ACC112 (cell line): ENCODE measurements at regions not wholly inside any gene's neighbourhood (a gene's known extent, or its start where the extent isn't known, plus 50 kb on each side); places are given as distances from the start of the nearest gene placed in this dataset.

ENCODE experiments used
- H2AFZ ChIP-seq: fragments of 200-600 bp; sonication (generic); one replicate; pipeline ENCODE4 v1.6.0; 2017; ENCODE audit warnings: antibody characterized with exemption, low read length; ENCODE audit not compliant: unreplicated experiment
- H3K27ac ChIP-seq: fragments of 200-600 bp; sonication (generic); 2 replicates; pipeline ENCODE4 v1.5.1; 2014; ENCODE audit warnings: low read depth, mild to moderate bottlenecking, antibody characterized with exemption, low read length, moderate library complexity
- H3K27me3 ChIP-seq: fragments of 200-600 bp; sonication (generic); 2 replicates; pipeline ENCODE4 v1.6.1; 2014; ENCODE audit warnings: mild to moderate bottlenecking, antibody characterized with exemption, low read length, moderate library complexity, mixed read lengths; ENCODE audit not compliant: insufficient read depth
- H3K36me3 ChIP-seq: fragments of 200-600 bp; sonication (generic); 2 replicates; pipeline ENCODE4 v1.6.1; 2016; ENCODE audit warnings: mild to moderate bottlenecking, antibody characterized with exemption, low read length, moderate library complexity, mixed read lengths; ENCODE audit not compliant: insufficient read depth
- H3K4me1 ChIP-seq: fragments of 200-600 bp; sonication (generic); one replicate; pipeline ENCODE4 v1.6.1; 2016; ENCODE audit warnings: low read length, mixed read lengths; ENCODE audit not compliant: insufficient read depth, unreplicated experiment, control insufficient read depth
- H3K4me3 ChIP-seq: fragments of 200-600 bp; sonication (generic); 2 replicates; pipeline ENCODE4 v1.5.1; 2014; ENCODE audit warnings: mild to moderate bottlenecking, low read depth, low read length
- H3K79me2 ChIP-seq: fragments of 200-600 bp; sonication (generic); one replicate; pipeline ENCODE4 v1.6.0; 2016; ENCODE audit warnings: low read length; ENCODE audit not compliant: control insufficient read depth, unreplicated experiment, insufficient read depth

- Histone ChIP-seq H3K27me3 (no peaks in the 10 kb centered on the region), H3K27ac (peak overlapping the region; percentile 96), H3K36me3 (no peaks in the 10 kb centered on the region), H3K79me2 (no peaks in the 10 kb centered on the region), H3K4me3 (no peak overlapping the region), H3K4me1 (peaks cover 72% of the 10 kb centered on the region), H2AFZ (no peak overlapping the region)
Observed at GRCh38 chr1:55723001-55723400, 507.8 kb upstream of the USP24 start.

DNA sequence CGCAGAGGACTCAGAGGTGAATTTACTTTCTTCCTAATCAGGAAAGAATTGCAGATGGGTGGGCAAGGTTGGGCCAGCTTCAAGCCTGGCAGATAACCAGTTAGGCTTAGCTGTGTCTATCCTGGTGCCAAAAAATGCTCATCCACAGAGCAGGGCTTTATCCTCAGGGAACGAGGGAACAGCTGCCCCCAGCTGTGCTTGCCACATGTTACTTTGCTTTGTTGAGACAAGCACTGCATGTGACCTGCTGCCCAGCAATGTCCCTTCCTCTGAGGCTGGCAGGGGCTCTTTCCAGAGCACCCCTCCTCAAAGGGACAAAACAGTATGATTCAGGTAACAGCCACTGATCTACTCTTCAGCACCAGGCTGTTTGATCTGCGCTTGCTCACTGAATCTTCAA is 505.1 kb upstream of the USP24 start:
- Histone ChIP-seq H3K4me1 (peaks cover 83% of the 10 kb centered on the region), H3K36me3 (no peaks in the 10 kb centered on the region), H3K79me2 (no peaks in the 10 kb centered on the region), H3K27me3 (no peaks in the 10 kb centered on the region), H3K4me3 (no peak overlapping the region), H3K27ac (peak overlapping the region; percentile 100), H2AFZ (no peak overlapping the region)

DNA sequence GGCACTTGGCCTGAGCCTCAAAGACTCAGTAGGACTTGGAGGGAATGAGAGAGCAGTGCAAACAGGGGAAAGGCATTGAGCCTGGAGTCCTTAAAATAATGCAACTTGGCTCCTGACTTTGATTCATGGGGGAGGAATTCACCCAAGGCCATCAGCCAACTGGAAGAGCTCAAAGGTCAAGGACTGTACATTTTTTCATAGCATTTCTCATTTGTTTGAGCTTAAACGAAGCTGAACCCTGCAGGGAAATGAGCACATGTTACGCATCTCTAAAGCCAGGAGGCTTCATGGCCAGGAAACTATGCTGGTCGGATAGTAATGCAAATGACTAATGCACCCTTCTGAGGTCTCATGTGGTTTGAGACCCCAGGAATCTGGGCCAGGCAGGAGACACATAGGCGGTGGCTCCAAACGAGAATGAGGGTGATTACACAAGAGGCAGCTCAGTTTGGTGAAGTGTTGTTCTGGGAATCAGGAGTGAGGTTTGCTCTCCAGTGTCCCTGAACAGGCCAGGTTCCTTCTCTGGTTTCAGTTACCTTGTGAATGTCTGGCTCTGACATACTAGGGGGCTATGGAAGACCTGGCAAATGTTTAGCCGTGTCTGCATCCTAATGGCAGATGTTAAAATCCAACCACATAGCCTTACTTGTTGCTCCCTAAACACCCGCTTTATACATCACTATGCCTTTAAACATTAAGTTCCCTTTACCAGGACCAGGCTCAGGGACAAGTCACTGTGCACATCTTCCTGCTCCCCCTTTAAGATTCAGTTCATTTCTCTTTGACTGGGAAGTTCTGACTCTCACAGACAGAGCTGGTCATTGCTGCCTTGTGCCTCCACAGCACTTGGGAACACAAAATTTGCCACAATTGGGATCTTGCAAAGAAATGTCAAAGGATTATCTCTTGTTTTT is 503.9 kb upstream of the USP24 start:
- H3K36me3 ChIP-seq: no peaks in the 10 kb centered on the region
- H3K79me2 ChIP-seq: no peaks in the 10 kb centered on the region
- H2AFZ ChIP-seq: no peak overlapping the region
- peaks cover 79% of the 10 kb centered on the region for H3K4me1 ChIP-seq
- H3K4me3 ChIP-seq: no peak overlapping the region
- no peaks in the 10 kb centered on the region for H3K27me3 ChIP-seq
- H3K27ac ChIP-seq: peak overlapping the region; percentile 100

DNA sequence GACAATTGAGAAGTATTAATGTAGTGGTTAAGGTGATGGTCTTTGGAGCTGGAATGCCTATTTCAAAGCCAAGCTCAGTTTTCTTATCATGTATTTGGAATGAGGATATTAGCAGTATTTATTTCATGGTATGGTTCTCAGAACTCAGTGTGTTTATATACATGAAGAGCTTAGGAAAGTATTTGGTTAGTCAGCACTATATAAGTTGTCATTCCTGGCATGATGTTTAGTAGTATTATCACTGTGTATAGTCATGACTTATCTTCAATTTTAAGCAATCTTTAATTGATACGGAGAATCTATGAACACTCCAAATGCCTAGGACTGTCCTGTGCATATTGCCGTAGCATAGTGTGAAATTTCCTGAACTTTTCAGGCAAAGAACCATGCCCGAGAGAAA is 501.9 kb upstream of the USP24 start:
- no peaks in the 10 kb centered on the region for H3K79me2 ChIP-seq
- no peak overlapping the region for H2AFZ ChIP-seq
- H3K27ac ChIP-seq: peak overlapping the region; percentile 100
- H3K4me1 ChIP-seq: peaks cover 60% of the 10 kb centered on the region
- H3K36me3 ChIP-seq: no peaks in the 10 kb centered on the region
- H3K4me3 ChIP-seq: no peak overlapping the region
- H3K27me3 ChIP-seq: no peaks in the 10 kb centered on the region

GRCh38 chr1:55716610-55717009 is 501.4 kb upstream of the USP24 start:
- no peaks in the 10 kb centered on the region for H3K27me3 ChIP-seq
- no peak overlapping the region for H3K4me3 ChIP-seq
- no peaks in the 10 kb centered on the region for H3K36me3 ChIP-seq
- no peaks in the 10 kb centered on the region for H3K79me2 ChIP-seq
- H2AFZ ChIP-seq: peak overlapping the region; percentile 45
- H3K4me1 ChIP-seq: peaks cover 60% of the 10 kb centered on the region
- H3K27ac ChIP-seq: peak overlapping the region; percentile 100

- Histone ChIP-seq H3K79me2 (no peaks in the 10 kb centered on the region), H3K4me1 (peaks cover 60% of the 10 kb centered on the region), H2AFZ (peak overlapping the region; percentile 45), H3K4me3 (no peak overlapping the region), H3K27me3 (no peaks in the 10 kb centered on the region), H3K36me3 (0 out of 2 replicates have a peak, but pooled peaks cover 2% of the 10 kb centered on the region), H3K27ac (peak overlapping the region; percentile 100)
Observed at GRCh38 chr1:55716151-55716550, 501.0 kb upstream of the USP24 start.

GRCh38 chr1:55714230-55714629 is 499.1 kb upstream of the USP24 start:
- H2AFZ ChIP-seq: no peak overlapping the region
- peak overlapping the region; percentile 100; the same call in 1 of the 2 replicates for H3K27ac ChIP-seq
- no peaks in the 10 kb centered on the region for H3K79me2 ChIP-seq
- H3K4me3 ChIP-seq: no peak overlapping the region
- no peaks in the 10 kb centered on the region for H3K27me3 ChIP-seq
- H3K36me3 ChIP-seq: 0 out of 2 replicates have a peak, but pooled peaks cover 3% of the 10 kb centered on the region
- peaks cover 45% of the 10 kb centered on the region for H3K4me1 ChIP-seq

GRCh38 chr1:55713516-55713915 is 498.4 kb upstream of the USP24 start:
- Histone ChIP-seq H3K27ac (no peak overlapping the region), H3K79me2 (no peaks in the 10 kb centered on the region), H3K4me3 (no peak overlapping the region), H2AFZ (no peak overlapping the region), H3K27me3 (no peaks in the 10 kb centered on the region), H3K4me1 (peaks cover 40% of the 10 kb centered on the region), H3K36me3 (0 out of 2 replicates have a peak, but pooled peaks cover 3% of the 10 kb centered on the region)

DNA sequence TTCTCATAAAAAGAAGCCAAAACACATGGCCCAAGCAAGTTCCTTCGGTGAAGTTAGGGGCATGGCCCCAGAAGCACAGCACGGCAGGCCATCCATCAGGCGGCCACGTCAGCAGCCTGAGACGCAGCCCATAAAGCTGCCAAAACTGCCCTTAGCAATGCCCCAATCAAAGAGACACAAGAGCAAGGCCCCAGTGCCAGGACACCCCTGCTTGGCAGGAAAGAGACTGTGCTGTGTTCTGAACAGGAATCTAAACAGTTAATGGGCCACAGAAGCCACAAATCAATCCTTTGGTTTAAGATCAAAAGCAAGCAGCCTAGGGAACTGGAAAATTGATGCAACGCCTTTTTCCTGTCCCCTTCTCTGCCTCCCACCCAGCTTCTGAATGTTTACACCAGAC is 497.0 kb upstream of the USP24 start:
- Histone ChIP-seq H3K4me3 (no peak overlapping the region), H3K27ac (no peak overlapping the region), H3K27me3 (no peaks in the 10 kb centered on the region), H3K79me2 (no peaks in the 10 kb centered on the region), H3K36me3 (0 out of 2 replicates have a peak, but pooled peaks cover 3% of the 10 kb centered on the region), H2AFZ (no peak overlapping the region), H3K4me1 (peaks cover 35% of the 10 kb centered on the region)

GRCh38 chr1:55708781-55709180 is 493.6 kb upstream of the USP24 start:
- Histone ChIP-seq H3K27ac (no peak overlapping the region), H3K4me3 (no peak overlapping the region), H3K36me3 (0 out of 2 replicates have a peak, but pooled peaks cover 3% of the 10 kb centered on the region)

GRCh38 chr1:55707846-55708245 is 492.7 kb upstream of the USP24 start:
- Histone ChIP-seq H3K79me2 (no peaks in the 10 kb centered on the region), H3K4me3 (no peak overlapping the region), H3K27me3 (no peaks in the 10 kb centered on the region), H2AFZ (no peak overlapping the region), H3K27ac (no peak overlapping the region), H3K4me1 (peaks cover 9% of the 10 kb centered on the region), H3K36me3 (0 out of 2 replicates have a peak, but pooled peaks cover 3% of the 10 kb centered on the region)

More at GRCh38 chr1:55708781-55709180, 493.6 kb upstream of the USP24 start:
- no peaks in the 10 kb centered on the region for H3K27me3 ChIP-seq
- H2AFZ ChIP-seq: peak overlapping the region; percentile 53
- H3K4me1 ChIP-seq: peaks cover 9% of the 10 kb centered on the region
- no peaks in the 10 kb centered on the region for H3K79me2 ChIP-seq
